PC-3 (cell line): ENCODE measurements at regions not wholly inside any gene's neighbourhood (a gene's known extent, or its start where the extent isn't known, plus 50 kb on each side); places are given as distances from the start of the nearest gene placed in this dataset.

Source experiments
- CTCF ChIP-seq: fragments of 300-600 bp; sonication (generic); conservative IDR thresholded peaks from 2 replicates; pipeline ENCODE4 v1.5.1; 2017; ENCODE audit warnings: antibody characterized with exemption, low read depth, mild to moderate bottlenecking, low read length
- EZH2 ChIP-seq: fragments of 300-600 bp; sonication (generic); IDR thresholded peaks from one replicate; pipeline ENCODE4 v1.6.1; 2017; ENCODE audit warnings: antibody characterized with exemption, mild to moderate bottlenecking, low read length; ENCODE audit not compliant: unreplicated experiment
- EZH2phosphoT487 ChIP-seq: fragments of 300-600 bp; sonication (generic); IDR thresholded peaks from 2 replicates; pipeline ENCODE4 v1.6.1; 2018; ENCODE audit warnings: mild to moderate bottlenecking, antibody characterized with exemption, low read length, borderline replicate concordance

GRCh38 chr6:8192067-8192466 is 89.7 kb upstream of the EEF1E1 start:
- TF ChIP-seq CTCF: no peak
- no peak for TF ChIP-seq EZH2
- TF ChIP-seq EZH2phosphoT487: no peak
